HEK293 (cell line): ENCODE measurements at regions not wholly inside any gene's neighbourhood (a gene's known extent, or its start where the extent isn't known, plus 50 kb on each side); places are given as distances from the start of the nearest gene placed in this dataset.

Experiments used
- IKZF3 ChIP-seq: fragments of 450-650 bp; IDR thresholded peaks from 2 replicates; pipeline ENCODE4 v1.5.0; 2018; ENCODE audit warnings: missing biosample characterization, mild to moderate bottlenecking, missing genetic modification characterization, moderate library complexity
- OSR2 ChIP-seq: fragments of 450-650 bp; formaldehyde crosslinking; IDR thresholded peaks from 2 replicates; pipeline ENCODE4 v1.5.1; 2016; ENCODE audit warnings: missing biosample characterization, missing genetic modification characterization
- REPIN1 ChIP-seq: fragments of 450-650 bp; formaldehyde crosslinking; IDR thresholded peaks from 2 replicates; pipeline ENCODE4 v1.5.1; 2017; ENCODE audit warnings: missing biosample characterization, missing genetic modification characterization, low read depth
- SP2 ChIP-seq: fragments of 450-650 bp; formaldehyde crosslinking; IDR thresholded peaks from 2 replicates; pipeline ENCODE4 v1.5.1; 2016; ENCODE audit warnings: missing biosample characterization, missing genetic modification characterization
- TRIM28 ChIP-seq: IDR thresholded peaks from 2 replicates; pipeline ENCODE4 v1.6.1; 2011; ENCODE audit warnings: low read length, control low read depth, borderline replicate concordance
- ZBTB17 ChIP-seq: fragments of 450-650 bp; formaldehyde crosslinking; IDR thresholded peaks from 2 replicates; pipeline ENCODE4 v1.5.1; 2016; ENCODE audit warnings: missing biosample characterization, missing genetic modification characterization
- ZBTB20 ChIP-seq: fragments of 450-650 bp; formaldehyde crosslinking; IDR thresholded peaks from 2 replicates; pipeline ENCODE4 v1.5.1; 2016; ENCODE audit warnings: missing biosample characterization, missing genetic modification characterization
- ZBTB21 ChIP-seq: fragments of 450-650 bp; formaldehyde crosslinking; IDR thresholded peaks from 2 replicates; pipeline ENCODE4 v1.5.1; 2017; ENCODE audit warnings: missing biosample characterization, missing genetic modification characterization
- ZFHX2 ChIP-seq: fragments of 450-650 bp; formaldehyde crosslinking; conservative IDR thresholded peaks from 2 replicates; pipeline ENCODE4 v1.5.1; 2016; ENCODE audit warnings: missing biosample characterization, missing genetic modification characterization
- ZNF146 ChIP-seq: fragments of 450-650 bp; formaldehyde crosslinking; IDR thresholded peaks from 2 replicates; pipeline ENCODE4 v1.5.1; 2016; ENCODE audit warnings: missing biosample characterization, missing genetic modification characterization
- ZNF211 ChIP-seq: fragments of 450-650 bp; formaldehyde crosslinking; IDR thresholded peaks from 2 replicates; pipeline ENCODE4 v1.5.1; 2016; ENCODE audit warnings: low read depth, missing biosample characterization, missing genetic modification characterization
- ZNF302 ChIP-seq: fragments of 450-650 bp; formaldehyde crosslinking; IDR thresholded peaks from 2 replicates; pipeline ENCODE4 v1.5.1; 2016; ENCODE audit warnings: missing biosample characterization, missing genetic modification characterization, low read depth
- ZNF335 ChIP-seq: fragments of 450-650 bp; formaldehyde crosslinking; conservative IDR thresholded peaks from 2 replicates; pipeline ENCODE4 v1.5.1; 2016; ENCODE audit warnings: missing biosample characterization, missing genetic modification characterization
- ZNF423 ChIP-seq: fragments of 450-650 bp; formaldehyde crosslinking; IDR thresholded peaks from 2 replicates; pipeline ENCODE4 v1.5.1; 2016; ENCODE audit warnings: missing biosample characterization, missing genetic modification characterization
- ZNF510 ChIP-seq: fragments of 450-650 bp; formaldehyde crosslinking; IDR thresholded peaks from 2 replicates; pipeline ENCODE4 v1.5.1; 2018; ENCODE audit warnings: mild to moderate bottlenecking, missing genetic modification characterization, missing biosample characterization; ENCODE audit not compliant: insufficient replicate concordance
- ZNF544 ChIP-seq: fragments of 450-650 bp; formaldehyde crosslinking; IDR thresholded peaks from 2 replicates; pipeline ENCODE4 v1.5.0; 2017; ENCODE audit warnings: missing biosample characterization, missing genetic modification characterization
- ZNF548 ChIP-seq: fragments of 450-650 bp; formaldehyde crosslinking; IDR thresholded peaks from 2 replicates; pipeline ENCODE4 v1.5.1; 2016; ENCODE audit warnings: missing biosample characterization, missing genetic modification characterization
- ZNF555 ChIP-seq: fragments of 450-650 bp; formaldehyde crosslinking; conservative IDR thresholded peaks from 2 replicates; pipeline ENCODE4 v1.5.1; 2017; ENCODE audit warnings: missing biosample characterization, mild to moderate bottlenecking, missing genetic modification characterization, inconsistent platforms
- ZNF558 ChIP-seq: fragments of 450-650 bp; formaldehyde crosslinking; IDR thresholded peaks from 2 replicates; pipeline ENCODE4 v1.5.1; 2016; ENCODE audit warnings: missing biosample characterization, missing genetic modification characterization
- ZNF560 ChIP-seq: fragments of 450-650 bp; formaldehyde crosslinking; IDR thresholded peaks from 2 replicates; pipeline ENCODE4 v1.5.1; 2017; ENCODE audit warnings: missing biosample characterization, missing genetic modification characterization, borderline replicate concordance
- ZNF585B ChIP-seq: fragments of 450-650 bp; formaldehyde crosslinking; IDR thresholded peaks from 2 replicates; pipeline ENCODE4 v1.5.1; 2016; ENCODE audit warnings: missing biosample characterization, missing genetic modification characterization
- ZNF596 ChIP-seq: fragments of 450-650 bp; IDR thresholded peaks from 2 replicates; pipeline ENCODE4 v1.5.0; 2018; ENCODE audit warnings: missing biosample characterization, mild to moderate bottlenecking, missing genetic modification characterization, moderate library complexity
- ZNF658 ChIP-seq: fragments of 450-650 bp; formaldehyde crosslinking; IDR thresholded peaks from 2 replicates; pipeline ENCODE4; 2016; ENCODE audit warnings: missing biosample characterization, missing genetic modification characterization
- ZNF76 ChIP-seq: fragments of 450-650 bp; formaldehyde crosslinking; IDR thresholded peaks from 2 replicates; pipeline ENCODE4; 2016; ENCODE audit warnings: low read depth, missing biosample characterization, missing genetic modification characterization, borderline replicate concordance
- ZNF830 ChIP-seq: fragments of 450-650 bp; IDR thresholded peaks from 2 replicates; pipeline ENCODE4 v1.5.0; 2018; ENCODE audit warnings: missing biosample characterization, missing genetic modification characterization, low read depth, mild to moderate bottlenecking, moderate library complexity
- ZNF837 ChIP-seq: fragments of 450-650 bp; formaldehyde crosslinking; IDR thresholded peaks from 2 replicates; pipeline ENCODE4 v1.5.1; 2016; ENCODE audit warnings: missing biosample characterization, missing genetic modification characterization
- TF ChIP-seq, protein P1 (sequence below): fragments of 450-650 bp; formaldehyde crosslinking; IDR thresholded peaks from 2 replicates; pipeline ENCODE4 v1.5.1; 2016; ENCODE audit warnings: missing biosample characterization, missing genetic modification characterization, borderline replicate concordance
- TF ChIP-seq, protein P2 (sequence below): fragments of 450-650 bp; formaldehyde crosslinking; IDR thresholded peaks from 2 replicates; pipeline ENCODE4 v1.5.1; 2016; ENCODE audit warnings: missing biosample characterization, missing genetic modification characterization
- TF ChIP-seq, protein P3 (sequence below): fragments of 450-650 bp; formaldehyde crosslinking; conservative IDR thresholded peaks from 2 replicates; pipeline ENCODE4 v1.5.1; 2016; ENCODE audit warnings: low read depth, missing biosample characterization, missing genetic modification characterization
- TF ChIP-seq, protein P4 (sequence below): IDR thresholded peaks from 2 replicates; pipeline ENCODE4 v1.6.1; 2011; ENCODE audit warnings: mild to moderate bottlenecking, low read depth, low read length, borderline replicate concordance

DNA sequence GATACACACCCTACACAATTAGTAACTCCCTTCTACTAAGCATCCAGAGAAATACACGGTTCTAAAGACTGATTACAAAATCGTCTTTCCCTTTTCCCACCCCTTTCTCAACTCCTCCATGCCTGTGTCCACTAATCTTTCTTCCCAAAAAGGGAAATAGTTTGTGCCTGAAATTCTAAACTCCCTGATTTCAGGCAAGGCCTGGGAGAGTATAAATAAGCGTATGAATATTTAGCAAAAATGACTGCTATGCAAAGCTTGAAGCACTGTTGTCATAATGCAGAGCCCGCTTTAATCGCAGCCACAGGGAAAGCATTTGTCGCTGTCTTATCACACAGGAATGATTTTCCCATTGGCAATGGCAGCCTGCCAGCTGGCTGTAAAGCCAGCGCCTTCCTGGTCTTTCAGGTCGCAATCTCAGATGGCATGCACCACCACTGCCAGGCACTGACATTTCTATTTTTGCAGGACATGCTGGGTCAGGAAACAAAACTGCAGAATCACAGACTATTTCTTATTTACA, 142.9 kb upstream of the PCGF5 start (continued):
- TF ChIP-seq, protein P1, sequence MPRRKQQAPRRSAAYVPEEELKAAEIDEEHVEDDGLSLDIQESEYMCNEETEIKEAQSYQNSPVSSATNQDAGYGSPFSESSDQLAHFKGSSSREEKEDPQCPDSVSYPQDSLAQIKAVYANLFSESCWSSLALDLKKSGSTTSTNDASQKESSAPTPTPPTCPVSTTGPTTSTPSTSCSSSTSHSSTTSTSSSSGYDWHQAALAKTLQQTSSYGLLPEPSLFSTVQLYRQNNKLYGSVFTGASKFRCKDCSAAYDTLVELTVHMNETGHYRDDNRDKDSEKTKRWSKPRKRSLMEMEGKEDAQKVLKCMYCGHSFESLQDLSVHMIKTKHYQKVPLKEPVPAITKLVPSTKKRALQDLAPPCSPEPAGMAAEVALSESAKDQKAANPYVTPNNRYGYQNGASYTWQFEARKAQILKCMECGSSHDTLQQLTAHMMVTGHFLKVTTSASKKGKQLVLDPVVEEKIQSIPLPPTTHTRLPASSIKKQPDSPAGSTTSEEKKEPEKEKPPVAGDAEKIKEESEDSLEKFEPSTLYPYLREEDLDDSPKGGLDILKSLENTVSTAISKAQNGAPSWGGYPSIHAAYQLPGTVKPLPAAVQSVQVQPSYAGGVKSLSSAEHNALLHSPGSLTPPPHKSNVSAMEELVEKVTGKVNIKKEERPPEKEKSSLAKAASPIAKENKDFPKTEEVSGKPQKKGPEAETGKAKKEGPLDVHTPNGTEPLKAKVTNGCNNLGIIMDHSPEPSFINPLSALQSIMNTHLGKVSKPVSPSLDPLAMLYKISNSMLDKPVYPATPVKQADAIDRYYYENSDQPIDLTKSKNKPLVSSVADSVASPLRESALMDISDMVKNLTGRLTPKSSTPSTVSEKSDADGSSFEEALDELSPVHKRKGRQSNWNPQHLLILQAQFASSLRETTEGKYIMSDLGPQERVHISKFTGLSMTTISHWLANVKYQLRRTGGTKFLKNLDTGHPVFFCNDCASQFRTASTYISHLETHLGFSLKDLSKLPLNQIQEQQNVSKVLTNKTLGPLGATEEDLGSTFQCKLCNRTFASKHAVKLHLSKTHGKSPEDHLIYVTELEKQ (tag by site-specific recombination) = no peak
- TF ChIP-seq ZBTB20 (tag by site-specific recombination) = 0 out of 2 replicates have a peak, but pooled peaks have one; percentile 28
- no peak for TF ChIP-seq ZNF146 (tag by site-specific recombination)
- TF ChIP-seq ZNF423 (tag by site-specific recombination) = no peak
- TF ChIP-seq, protein P2, sequence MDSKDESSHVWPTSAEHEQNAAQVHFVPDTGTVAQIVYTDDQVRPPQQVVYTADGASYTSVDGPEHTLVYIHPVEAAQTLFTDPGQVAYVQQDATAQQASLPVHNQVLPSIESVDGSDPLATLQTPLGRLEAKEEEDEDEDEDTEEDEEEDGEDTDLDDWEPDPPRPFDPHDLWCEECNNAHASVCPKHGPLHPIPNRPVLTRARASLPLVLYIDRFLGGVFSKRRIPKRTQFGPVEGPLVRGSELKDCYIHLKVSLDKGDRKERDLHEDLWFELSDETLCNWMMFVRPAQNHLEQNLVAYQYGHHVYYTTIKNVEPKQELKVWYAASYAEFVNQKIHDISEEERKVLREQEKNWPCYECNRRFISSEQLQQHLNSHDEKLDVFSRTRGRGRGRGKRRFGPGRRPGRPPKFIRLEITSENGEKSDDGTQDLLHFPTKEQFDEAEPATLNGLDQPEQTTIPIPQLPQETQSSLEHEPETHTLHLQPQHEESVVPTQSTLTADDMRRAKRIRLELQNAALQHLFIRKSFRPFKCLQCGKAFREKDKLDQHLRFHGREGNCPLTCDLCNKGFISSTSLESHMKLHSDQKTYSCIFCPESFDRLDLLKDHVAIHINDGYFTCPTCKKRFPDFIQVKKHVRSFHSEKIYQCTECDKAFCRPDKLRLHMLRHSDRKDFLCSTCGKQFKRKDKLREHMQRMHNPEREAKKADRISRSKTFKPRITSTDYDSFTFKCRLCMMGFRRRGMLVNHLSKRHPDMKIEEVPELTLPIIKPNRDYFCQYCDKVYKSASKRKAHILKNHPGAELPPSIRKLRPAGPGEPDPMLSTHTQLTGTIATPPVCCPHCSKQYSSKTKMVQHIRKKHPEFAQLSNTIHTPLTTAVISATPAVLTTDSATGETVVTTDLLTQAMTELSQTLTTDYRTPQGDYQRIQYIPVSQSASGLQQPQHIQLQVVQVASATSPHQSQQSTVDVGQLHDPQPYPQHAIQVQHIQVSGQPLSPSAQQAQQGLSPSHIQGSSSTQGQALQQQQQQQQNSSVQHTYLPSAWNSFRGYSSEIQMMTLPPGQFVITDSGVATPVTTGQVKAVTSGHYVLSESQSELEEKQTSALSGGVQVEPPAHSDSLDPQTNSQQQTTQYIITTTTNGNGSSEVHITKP = peak; percentile 73
- TF ChIP-seq TRIM28 = no peak
- no peak for TF ChIP-seq ZNF558 (tag by site-specific recombination)
- no peak for TF ChIP-seq ZNF596
- TF ChIP-seq ZNF555 (tag by site-specific recombination) = no peak
- no peak for TF ChIP-seq ZNF560 (tag by site-specific recombination)
- TF ChIP-seq ZNF76 (tag by site-specific recombination) = no peak
- no peak for TF ChIP-seq ZNF544 (tag by site-specific recombination)
- no peak for TF ChIP-seq ZNF830 (tag by site-specific recombination)
- TF ChIP-seq, protein P3, sequence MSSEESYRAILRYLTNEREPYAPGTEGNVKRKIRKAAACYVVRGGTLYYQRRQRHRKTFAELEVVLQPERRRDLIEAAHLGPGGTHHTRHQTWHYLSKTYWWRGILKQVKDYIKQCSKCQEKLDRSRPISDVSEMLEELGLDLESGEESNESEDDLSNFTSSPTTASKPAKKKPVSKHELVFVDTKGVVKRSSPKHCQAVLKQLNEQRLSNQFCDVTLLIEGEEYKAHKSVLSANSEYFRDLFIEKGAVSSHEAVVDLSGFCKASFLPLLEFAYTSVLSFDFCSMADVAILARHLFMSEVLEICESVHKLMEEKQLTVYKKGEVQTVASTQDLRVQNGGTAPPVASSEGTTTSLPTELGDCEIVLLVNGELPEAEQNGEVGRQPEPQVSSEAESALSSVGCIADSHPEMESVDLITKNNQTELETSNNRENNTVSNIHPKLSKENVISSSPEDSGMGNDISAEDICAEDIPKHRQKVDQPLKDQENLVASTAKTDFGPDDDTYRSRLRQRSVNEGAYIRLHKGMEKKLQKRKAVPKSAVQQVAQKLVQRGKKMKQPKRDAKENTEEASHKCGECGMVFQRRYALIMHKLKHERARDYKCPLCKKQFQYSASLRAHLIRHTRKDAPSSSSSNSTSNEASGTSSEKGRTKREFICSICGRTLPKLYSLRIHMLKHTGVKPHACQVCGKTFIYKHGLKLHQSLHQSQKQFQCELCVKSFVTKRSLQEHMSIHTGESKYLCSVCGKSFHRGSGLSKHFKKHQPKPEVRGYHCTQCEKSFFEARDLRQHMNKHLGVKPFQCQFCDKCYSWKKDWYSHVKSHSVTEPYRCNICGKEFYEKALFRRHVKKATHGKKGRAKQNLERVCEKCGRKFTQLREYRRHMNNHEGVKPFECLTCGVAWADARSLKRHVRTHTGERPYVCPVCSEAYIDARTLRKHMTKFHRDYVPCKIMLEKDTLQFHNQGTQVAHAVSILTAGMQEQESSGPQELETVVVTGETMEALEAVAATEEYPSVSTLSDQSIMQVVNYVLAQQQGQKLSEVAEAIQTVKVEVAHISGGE = no peak
- TF ChIP-seq REPIN1 = no peak
- no peak for TF ChIP-seq ZNF510 (tag by site-specific recombination)
- no peak for TF ChIP-seq ZNF302 (tag by site-specific recombination)
- TF ChIP-seq OSR2 = no peak
- TF ChIP-seq IKZF3 (tag by site-specific recombination) = peak; percentile 60
- TF ChIP-seq ZBTB17 (tag by site-specific recombination) = peak; percentile 43; the same call in 1 of the 2 replicates
- TF ChIP-seq ZBTB21 (tag by site-specific recombination) = no peak
- TF ChIP-seq ZNF585B (tag by site-specific recombination) = no peak
- no peak for TF ChIP-seq ZNF658 (tag by site-specific recombination)
- TF ChIP-seq ZNF837 (tag by site-specific recombination) = no peak
- TF ChIP-seq ZFHX2 (tag by site-specific recombination) = no peak
- TF ChIP-seq, protein P4, sequence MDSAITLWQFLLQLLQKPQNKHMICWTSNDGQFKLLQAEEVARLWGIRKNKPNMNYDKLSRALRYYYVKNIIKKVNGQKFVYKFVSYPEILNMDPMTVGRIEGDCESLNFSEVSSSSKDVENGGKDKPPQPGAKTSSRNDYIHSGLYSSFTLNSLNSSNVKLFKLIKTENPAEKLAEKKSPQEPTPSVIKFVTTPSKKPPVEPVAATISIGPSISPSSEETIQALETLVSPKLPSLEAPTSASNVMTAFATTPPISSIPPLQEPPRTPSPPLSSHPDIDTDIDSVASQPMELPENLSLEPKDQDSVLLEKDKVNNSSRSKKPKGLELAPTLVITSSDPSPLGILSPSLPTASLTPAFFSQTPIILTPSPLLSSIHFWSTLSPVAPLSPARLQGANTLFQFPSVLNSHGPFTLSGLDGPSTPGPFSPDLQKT = no peak
- TF ChIP-seq ZNF211 = no peak
- TF ChIP-seq ZNF335 (tag by site-specific recombination) = peak; percentile 56
- no peak for TF ChIP-seq ZNF548 (tag by site-specific recombination)
- no peak for TF ChIP-seq SP2 (tag by site-specific recombination)
